GM23338 (cell line): ENCODE measurements at regions not wholly inside any gene's neighbourhood (a gene's known extent, or its start where the extent isn't known, plus 50 kb on each side); places are given as distances from the start of the nearest gene placed in this dataset.
A peak's percentile ranks its signal among the peaks of the same experiment; 100 is the strongest.

Experiments
- ATAC-seq: fragments of 200-7000 bp; cut with Tn5 transposase; 3 replicates; pipeline ENCODE4 v1.9.1; 2020
- DNase-seq: peaks from one replicate; pipeline ENCODE4 v3.0.0-alpha.2; 2015; ENCODE audit warnings: low spot score
- H2AFZ ChIP-seq: fragments of 200-600 bp; sonication (generic); 2 replicates; pipeline ENCODE4 v1.8.0; 2016; ENCODE audit warnings: antibody characterized with exemption, mild to moderate bottlenecking, moderate library complexity
- H3F3A ChIP-seq: fragments of 200-600 bp; sonication (generic); replicated peaks from 2 replicates; pipeline ENCODE4 v1.8.0; 2017; ENCODE audit warnings: antibody characterized with exemption, mixed run types, low read depth
- H3K27ac ChIP-seq: fragments of 200-600 bp; sonication (generic); 2 replicates; pipeline ENCODE4 v1.6.1; 2016; ENCODE audit warnings: low read depth
- H3K27me3 ChIP-seq: fragments of 200-600 bp; sonication (generic); 2 replicates; pipeline ENCODE4 v1.8.0; 2016; ENCODE audit warnings: mild to moderate bottlenecking, mixed run types, moderate library complexity; ENCODE audit not compliant: insufficient read depth
- H3K36me3 ChIP-seq: fragments of 200-600 bp; sonication (generic); 2 replicates; pipeline ENCODE4 v1.8.0; 2016; ENCODE audit warnings: mild to moderate bottlenecking; ENCODE audit not compliant: insufficient read depth
- H3K4me1 ChIP-seq: fragments of 200-600 bp; sonication (generic); 2 replicates; pipeline ENCODE4 v1.8.0; 2016; ENCODE audit warnings: mild to moderate bottlenecking, moderate library complexity; ENCODE audit not compliant: insufficient read depth
- H3K4me2 ChIP-seq: fragments of 200-600 bp; sonication (generic); 2 replicates; pipeline ENCODE4 v1.7.1; 2017; ENCODE audit warnings: mixed run types
- H3K4me3 ChIP-seq: fragments of 200-600 bp; sonication (generic); 2 replicates; pipeline ENCODE4 v1.6.1; 2016; ENCODE audit warnings: mixed run types
- H3K79me2 ChIP-seq: fragments of 200-600 bp; sonication (generic); replicated peaks from 2 replicates; pipeline ENCODE4 v1.8.0; 2017; ENCODE audit warnings: mild to moderate bottlenecking; ENCODE audit not compliant: insufficient read depth
- H3K9me2 ChIP-seq: fragments of 200-600 bp; sonication (generic); 2 replicates; pipeline ENCODE4 v1.8.0; 2017; ENCODE audit not compliant: insufficient read depth
- H4K20me1 ChIP-seq: fragments of 200-600 bp; sonication (generic); replicated peaks from 2 replicates; pipeline ENCODE4 v1.8.0; 2017; ENCODE audit warnings: mild to moderate bottlenecking; ENCODE audit not compliant: insufficient read depth
- H3K27ac Mint-ChIP-seq: 2 replicates; pipeline ENCODE4 v1.8.0; 2020; ENCODE audit warnings: inconsistent platforms, mild to moderate bottlenecking, moderate library complexity, mixed read lengths
- H3K27me3 Mint-ChIP-seq: 3 replicates; pipeline ENCODE4 v1.8.0; 2022; ENCODE audit warnings: low read depth, mild to moderate bottlenecking, moderate library complexity, mixed read lengths, inconsistent platforms; ENCODE audit not compliant: insufficient read depth, poor library complexity
- H3K36me3 Mint-ChIP-seq: 3 replicates; pipeline ENCODE4 v1.8.0; 2021; ENCODE audit warnings: low read depth, mild to moderate bottlenecking, inconsistent platforms, moderate library complexity, mixed read lengths
- H3K4me1 Mint-ChIP-seq: 3 replicates; pipeline ENCODE4 v1.8.0; 2020; ENCODE audit warnings: mild to moderate bottlenecking, inconsistent platforms, mixed read lengths
- H3K4me3 Mint-ChIP-seq: 3 replicates; pipeline ENCODE4 v1.8.0; 2021; ENCODE audit warnings: moderate library complexity, mild to moderate bottlenecking, inconsistent platforms, mixed read lengths
- H3K9me3 Mint-ChIP-seq: 3 replicates; pipeline ENCODE4 v1.8.0; 2020; ENCODE audit warnings: moderate library complexity, mild to moderate bottlenecking, inconsistent platforms, mixed read lengths
- CREB1 ChIP-seq: fragments of 250-450 bp; sonication (Bioruptor Pico); IDR thresholded peaks from 2 replicates; pipeline ENCODE4 v1.5.0; 2020; ENCODE audit warnings: low read depth, mild to moderate bottlenecking, moderate library complexity
- EZH2 ChIP-seq: fragments of 200-600 bp; sonication (generic); IDR thresholded peaks from one replicate; pipeline ENCODE4 v1.8.0; 2017; ENCODE audit warnings: antibody characterized with exemption, mild to moderate bottlenecking, low read depth; ENCODE audit not compliant: unreplicated experiment
- EZH2phosphoT487 ChIP-seq: fragments of 200-600 bp; sonication (generic); IDR thresholded peaks from one replicate; pipeline ENCODE4 v1.8.1; 2018; ENCODE audit warnings: antibody characterized with exemption; ENCODE audit not compliant: unreplicated experiment
- NANOG ChIP-seq: IDR thresholded peaks from 2 replicates; pipeline ENCODE4 v1.6.1; 2016; ENCODE audit warnings: antibody characterized with exemption, borderline replicate concordance
- POLR2AphosphoS5 ChIP-seq: IDR thresholded peaks from 2 replicates; pipeline ENCODE4 v1.6.1; 2016; ENCODE audit warnings: antibody characterized with exemption, low read depth
- ZNF114 ChIP-seq: fragments of 250-450 bp; sonication (Bioruptor Pico); IDR thresholded peaks from 2 replicates; pipeline ENCODE4 v1.5.0; 2020; ENCODE audit warnings: mild to moderate bottlenecking, moderate library complexity
- TF ChIP-seq, protein P1 (sequence below): IDR thresholded peaks from 2 replicates; pipeline ENCODE4 v1.6.1; 2016; ENCODE audit warnings: antibody characterized with exemption
- TF ChIP-seq, protein P2 (sequence below): IDR thresholded peaks from one replicate; pipeline ENCODE4 v1.6.1; 2018; ENCODE audit warnings: antibody characterized with exemption; ENCODE audit not compliant: unreplicated experiment
- TF ChIP-seq, protein P3 (sequence below), 2 experiments: fragments of 200-600 bp in 1 of 2; sonication (generic) in 1 of 2; conservative IDR thresholded peaks; 2 replicates each; pipeline versions ENCODE4 v1.5.1 to v1.6.1; 2016 to 2017; ENCODE audit warnings: antibody characterized with exemption in 2 of 2, low read depth in 2 of 2, mild to moderate bottlenecking in 2 of 2, moderate library complexity in 1 of 2

DNA sequence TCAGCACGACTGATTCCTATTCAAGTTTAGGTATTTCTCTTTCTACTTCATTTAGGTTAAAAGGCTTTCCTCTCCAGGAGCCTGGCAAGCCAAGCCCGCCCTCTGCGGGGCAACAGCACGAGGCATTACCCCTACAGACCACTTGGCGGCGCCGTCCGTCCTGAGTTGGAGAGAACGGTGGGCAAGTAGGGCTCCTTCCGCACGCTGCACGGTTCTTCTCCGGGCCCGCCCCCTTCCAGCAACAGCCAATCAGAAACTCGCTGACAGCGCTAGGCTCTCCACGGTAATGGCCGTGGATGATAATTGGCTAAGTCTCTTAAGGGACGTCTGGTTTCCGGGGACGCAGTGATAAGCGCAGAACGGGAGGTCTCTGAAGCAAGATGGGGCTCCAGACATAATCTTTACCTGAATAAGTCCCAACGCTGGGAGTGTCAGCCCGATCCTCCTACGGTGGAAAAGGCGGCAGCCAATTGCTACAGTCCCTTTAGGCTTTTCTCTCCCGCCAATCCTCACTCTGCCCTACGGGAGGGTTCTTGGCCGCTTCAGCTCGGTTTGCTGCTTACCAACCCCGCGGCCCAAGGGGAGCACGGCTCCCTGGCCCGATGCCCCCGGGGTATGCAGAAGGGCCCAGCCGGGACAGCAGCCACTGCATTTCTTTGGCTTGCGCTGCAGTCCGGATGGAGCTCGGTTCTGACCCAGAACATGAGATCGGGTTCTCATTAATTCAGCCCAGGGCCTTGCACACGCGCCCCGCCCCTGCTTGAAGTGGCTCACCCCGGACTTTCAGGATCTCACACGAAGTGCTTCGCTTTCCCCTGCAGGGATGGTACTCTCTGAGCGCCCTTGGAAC is 206.9 kb upstream of the PKDCC start (continued):
- TF ChIP-seq, protein P1, sequence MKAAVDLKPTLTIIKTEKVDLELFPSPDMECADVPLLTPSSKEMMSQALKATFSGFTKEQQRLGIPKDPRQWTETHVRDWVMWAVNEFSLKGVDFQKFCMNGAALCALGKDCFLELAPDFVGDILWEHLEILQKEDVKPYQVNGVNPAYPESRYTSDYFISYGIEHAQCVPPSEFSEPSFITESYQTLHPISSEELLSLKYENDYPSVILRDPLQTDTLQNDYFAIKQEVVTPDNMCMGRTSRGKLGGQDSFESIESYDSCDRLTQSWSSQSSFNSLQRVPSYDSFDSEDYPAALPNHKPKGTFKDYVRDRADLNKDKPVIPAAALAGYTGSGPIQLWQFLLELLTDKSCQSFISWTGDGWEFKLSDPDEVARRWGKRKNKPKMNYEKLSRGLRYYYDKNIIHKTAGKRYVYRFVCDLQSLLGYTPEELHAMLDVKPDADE, result 0 out of 2 replicates have a peak, but pooled peaks have one; percentile 53

DNA sequence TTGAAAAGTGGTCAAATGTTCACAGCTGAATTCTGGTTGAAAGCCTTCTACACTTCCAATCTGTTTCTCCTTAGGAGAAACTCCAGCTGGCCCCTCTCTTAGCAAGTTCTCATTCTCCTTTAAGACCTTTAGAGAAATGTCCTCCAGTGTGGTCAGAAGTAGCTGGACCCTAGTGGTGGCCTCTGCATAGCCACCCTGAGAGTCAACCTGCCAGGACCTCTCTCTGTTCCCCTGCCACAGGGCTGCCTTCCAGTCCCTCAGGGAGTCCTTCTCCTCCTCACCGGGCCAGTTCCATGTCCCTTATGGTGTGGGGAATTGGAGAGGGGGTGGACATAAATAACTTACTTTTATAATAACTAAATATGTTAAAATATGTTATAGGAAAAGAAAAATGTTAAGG is 200.9 kb upstream of the PKDCC start:
- Mint-ChIP-seq H3K36me3 (no peaks in the 10 kb centered on the region), H3K27ac (no peak overlapping the region), H3K27me3 (no peaks in the 10 kb centered on the region), H3K9me3 (no peaks in the 10 kb centered on the region), H3K4me3 (no peak overlapping the region), H3K4me1 (no peaks in the 10 kb centered on the region)
- Histone ChIP-seq H3K79me2 (no peaks in the 10 kb centered on the region), H4K20me1 (no peaks in the 10 kb centered on the region), H2AFZ (no peak overlapping the region), H3K4me2 (no peak overlapping the region), H3K36me3 (no peaks in the 10 kb centered on the region), H3F3A (no peaks in the 10 kb centered on the region), H3K4me3 (no peak overlapping the region), H3K27me3 (peaks cover 13% of the 10 kb centered on the region; the same call in 1 of the 2 replicates), H3K9me2 (no peaks in the 10 kb centered on the region), H3K27ac (no peak overlapping the region), H3K4me1 (peaks cover under 1% of the 10 kb centered on the region; the same call in 1 of the 2 replicates)
- ATAC-seq, result no peak
- TF ChIP-seq, protein P2, sequence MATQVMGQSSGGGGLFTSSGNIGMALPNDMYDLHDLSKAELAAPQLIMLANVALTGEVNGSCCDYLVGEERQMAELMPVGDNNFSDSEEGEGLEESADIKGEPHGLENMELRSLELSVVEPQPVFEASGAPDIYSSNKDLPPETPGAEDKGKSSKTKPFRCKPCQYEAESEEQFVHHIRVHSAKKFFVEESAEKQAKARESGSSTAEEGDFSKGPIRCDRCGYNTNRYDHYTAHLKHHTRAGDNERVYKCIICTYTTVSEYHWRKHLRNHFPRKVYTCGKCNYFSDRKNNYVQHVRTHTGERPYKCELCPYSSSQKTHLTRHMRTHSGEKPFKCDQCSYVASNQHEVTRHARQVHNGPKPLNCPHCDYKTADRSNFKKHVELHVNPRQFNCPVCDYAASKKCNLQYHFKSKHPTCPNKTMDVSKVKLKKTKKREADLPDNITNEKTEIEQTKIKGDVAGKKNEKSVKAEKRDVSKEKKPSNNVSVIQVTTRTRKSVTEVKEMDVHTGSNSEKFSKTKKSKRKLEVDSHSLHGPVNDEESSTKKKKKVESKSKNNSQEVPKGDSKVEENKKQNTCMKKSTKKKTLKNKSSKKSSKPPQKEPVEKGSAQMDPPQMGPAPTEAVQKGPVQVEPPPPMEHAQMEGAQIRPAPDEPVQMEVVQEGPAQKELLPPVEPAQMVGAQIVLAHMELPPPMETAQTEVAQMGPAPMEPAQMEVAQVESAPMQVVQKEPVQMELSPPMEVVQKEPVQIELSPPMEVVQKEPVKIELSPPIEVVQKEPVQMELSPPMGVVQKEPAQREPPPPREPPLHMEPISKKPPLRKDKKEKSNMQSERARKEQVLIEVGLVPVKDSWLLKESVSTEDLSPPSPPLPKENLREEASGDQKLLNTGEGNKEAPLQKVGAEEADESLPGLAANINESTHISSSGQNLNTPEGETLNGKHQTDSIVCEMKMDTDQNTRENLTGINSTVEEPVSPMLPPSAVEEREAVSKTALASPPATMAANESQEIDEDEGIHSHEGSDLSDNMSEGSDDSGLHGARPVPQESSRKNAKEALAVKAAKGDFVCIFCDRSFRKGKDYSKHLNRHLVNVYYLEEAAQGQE, result no peak
- TF ChIP-seq EZH2phosphoT487, result no peak
- TF ChIP-seq, protein P3, sequence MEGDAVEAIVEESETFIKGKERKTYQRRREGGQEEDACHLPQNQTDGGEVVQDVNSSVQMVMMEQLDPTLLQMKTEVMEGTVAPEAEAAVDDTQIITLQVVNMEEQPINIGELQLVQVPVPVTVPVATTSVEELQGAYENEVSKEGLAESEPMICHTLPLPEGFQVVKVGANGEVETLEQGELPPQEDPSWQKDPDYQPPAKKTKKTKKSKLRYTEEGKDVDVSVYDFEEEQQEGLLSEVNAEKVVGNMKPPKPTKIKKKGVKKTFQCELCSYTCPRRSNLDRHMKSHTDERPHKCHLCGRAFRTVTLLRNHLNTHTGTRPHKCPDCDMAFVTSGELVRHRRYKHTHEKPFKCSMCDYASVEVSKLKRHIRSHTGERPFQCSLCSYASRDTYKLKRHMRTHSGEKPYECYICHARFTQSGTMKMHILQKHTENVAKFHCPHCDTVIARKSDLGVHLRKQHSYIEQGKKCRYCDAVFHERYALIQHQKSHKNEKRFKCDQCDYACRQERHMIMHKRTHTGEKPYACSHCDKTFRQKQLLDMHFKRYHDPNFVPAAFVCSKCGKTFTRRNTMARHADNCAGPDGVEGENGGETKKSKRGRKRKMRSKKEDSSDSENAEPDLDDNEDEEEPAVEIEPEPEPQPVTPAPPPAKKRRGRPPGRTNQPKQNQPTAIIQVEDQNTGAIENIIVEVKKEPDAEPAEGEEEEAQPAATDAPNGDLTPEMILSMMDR (conservative IDR thresholded peaks at IDR 0.05; ENCODE audit: low read depth in 2 of 2), result no peak
- no peak for TF ChIP-seq NANOG
- no peak for TF ChIP-seq POLR2AphosphoS5
- TF ChIP-seq EZH2, result no peak
- TF ChIP-seq CREB1, result no peak
- TF ChIP-seq ZNF114 (CRISPR knock-in tag), result no peak
- DNase-seq, result no peak
